Ramos (cell line): ENCODE measurements at regions not wholly inside any gene's neighbourhood (a gene's known extent, or its start where the extent isn't known, plus 50 kb on each side); places are given as distances from the start of the nearest gene placed in this dataset.

Experiments
- in situ Hi-C: fragments of 300-500 bp; cut with MboI; formaldehyde crosslinking; loops from one replicate; pipeline ENCODE4 v1.14.3; 2022; ENCODE audit warnings: low sequenced_read_pairs; ENCODE audit not compliant: unreplicated experiment

DNA sequence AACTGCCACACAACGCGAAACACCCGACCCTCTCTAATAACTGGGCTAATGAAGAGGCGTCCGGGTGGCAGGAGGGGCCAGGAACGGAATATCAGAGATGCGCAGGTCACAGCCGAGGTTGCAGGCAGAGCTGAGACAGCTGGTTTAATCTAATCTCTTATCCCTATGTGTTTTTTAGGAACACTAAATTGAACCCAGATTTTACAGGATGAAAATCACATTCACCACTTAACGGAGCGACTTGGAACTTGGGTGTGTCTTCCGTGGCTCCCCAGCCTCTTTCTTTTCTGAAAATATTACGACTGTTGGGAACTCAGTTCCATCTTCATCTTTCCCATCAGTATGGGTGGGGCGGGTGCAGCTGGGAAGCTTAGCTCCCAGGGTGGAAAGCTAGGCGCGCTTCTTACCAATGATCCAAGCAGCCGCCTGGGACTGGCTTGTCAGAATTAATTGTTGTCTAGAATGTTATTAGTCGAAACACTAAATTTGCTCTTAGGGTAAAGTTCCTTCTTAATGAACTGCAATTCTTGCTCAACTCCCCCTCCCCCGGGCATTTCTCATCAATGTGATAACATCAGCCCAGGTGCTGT is 92.5 kb downstream of the IRX2 start:
- in situ Hi-C loops = no loop called here

DNA sequence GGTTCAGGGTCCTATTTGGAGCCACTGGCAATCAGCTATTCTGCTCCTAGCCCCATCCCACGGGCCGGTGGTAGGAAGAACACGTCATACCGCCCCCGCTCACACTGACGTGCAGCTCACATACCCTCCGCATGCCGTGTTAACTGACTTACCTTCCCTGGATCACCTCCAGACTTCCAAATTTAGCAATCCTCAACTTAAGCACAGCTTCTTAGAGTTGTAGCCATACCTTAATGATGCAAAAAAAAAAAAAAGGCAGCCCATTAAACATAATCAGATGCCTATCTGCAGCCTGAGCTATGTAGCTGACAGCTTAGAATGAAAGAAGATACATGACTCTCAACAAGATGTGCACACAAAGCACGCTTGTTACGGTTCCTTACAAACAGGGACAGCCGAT is 93.0 kb downstream of the IRX2 start:
- in situ Hi-C loops = no loop called here

DNA sequence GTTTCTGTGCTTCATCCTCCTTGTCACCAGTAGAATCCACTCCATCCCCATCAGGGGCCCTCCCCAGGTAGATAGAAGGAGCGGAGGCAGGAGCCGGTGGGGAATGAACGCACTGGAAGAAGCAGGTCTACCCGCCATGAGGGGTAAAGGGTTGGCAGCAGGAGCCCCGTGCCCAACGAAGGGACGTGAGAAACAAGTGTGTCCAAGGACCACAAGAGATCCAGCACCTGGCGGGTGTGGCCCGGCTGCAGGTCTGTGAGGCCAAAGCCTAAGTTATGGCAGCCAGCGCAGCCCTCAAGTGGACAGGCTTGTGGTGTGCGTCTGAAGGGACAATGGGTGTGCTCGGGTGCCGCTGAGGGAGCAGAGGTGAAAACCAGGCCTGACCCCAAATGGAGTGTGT is 94.3 kb downstream of the IRX2 start:
- in situ Hi-C loops = no loop called here

DNA sequence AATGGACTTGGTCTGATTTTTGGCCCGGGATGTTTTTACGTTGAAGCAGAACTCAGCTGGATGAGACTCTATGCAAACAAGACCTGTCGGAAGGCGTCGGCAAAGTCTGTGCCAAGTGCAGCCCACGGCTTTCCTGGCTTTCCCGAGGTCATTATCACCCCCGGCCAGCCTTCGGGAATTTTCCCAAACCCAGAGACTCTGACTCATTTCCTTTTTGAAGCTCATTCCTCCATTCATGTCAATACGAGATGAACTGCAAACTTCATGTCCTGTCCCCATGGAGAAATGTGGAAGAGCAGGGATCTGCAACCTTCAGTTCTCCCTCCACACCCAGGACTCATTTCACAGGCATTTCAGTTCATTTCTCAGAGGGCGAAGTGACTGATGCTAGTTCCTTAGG is 95.3 kb downstream of the IRX2 start:
- in situ Hi-C loops = no loop called here

DNA sequence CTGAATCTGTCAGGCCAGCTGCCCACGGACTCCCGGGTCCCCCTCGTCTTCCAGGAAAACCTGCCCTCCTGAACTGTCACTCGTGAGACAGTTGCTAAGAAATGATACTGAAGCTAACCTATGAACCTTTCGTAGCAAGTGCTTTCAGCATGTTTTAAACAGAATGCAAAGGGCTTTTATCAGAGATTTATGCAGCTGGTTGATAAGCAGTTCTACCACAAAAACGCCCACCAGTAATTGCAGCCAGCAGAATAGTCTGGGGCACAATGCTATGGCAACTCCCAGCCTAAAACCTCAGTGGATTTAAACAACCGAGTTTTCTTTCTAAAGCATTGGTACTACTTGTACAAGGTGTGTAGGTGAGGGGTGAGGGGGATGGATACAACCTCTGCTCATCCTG is 97.5 kb downstream of the IRX2 start:
- in situ Hi-C loops = no loop called here

DNA sequence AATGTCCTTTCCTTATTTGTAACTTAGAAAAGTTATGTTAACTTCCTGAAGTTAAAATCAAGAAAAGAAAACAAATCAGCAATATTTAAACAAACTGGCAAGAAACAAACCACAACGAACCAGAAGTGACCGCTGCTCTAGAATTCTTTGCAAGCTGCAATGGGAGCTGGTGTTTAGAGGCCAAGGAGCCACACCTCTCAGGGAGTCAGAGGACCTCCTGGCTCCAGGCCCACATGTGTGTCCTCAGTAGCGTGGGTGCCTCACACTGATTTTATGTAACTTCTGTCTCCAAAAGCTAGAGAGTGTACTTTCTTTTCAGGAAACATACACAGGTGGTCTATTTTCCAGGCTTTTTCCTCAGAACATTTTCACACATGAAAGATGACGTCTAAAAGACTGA is 100.4 kb downstream of the IRX2 start:
- in situ Hi-C loops = no loop called here

DNA sequence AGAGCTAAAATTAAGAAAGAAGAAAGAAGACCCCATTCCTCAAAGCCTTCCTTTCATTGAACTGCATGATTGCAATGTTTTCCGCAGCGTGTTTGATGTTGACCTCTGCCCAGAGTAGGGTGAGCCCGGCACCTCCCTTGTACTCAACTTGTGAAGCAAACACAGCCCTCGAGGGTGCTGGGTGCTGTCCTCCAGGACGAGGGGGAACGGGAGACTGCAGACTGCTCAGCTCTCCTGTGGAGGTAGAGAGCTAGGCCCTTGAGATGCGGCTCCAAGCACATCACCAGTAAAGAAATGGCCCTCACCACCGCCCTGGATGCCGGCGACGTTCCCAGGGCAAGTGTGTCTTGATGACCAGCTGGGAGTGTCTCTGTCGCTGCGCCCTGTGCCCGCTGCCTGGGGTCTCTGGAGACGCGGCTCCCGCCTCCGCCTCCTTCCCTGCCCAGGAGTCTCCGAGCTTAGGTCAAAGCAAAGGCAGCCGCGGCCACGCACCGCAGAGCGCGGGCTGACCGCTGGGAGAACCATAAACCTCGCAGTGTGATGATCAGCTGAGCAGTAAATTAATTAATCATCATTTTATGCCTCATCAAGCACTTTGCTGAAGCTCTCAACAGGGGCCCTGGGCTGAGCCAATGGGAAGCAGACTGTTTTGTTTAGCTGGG is 108.7 kb downstream of the IRX2 start:
- in situ Hi-C loops = no loop called here

DNA sequence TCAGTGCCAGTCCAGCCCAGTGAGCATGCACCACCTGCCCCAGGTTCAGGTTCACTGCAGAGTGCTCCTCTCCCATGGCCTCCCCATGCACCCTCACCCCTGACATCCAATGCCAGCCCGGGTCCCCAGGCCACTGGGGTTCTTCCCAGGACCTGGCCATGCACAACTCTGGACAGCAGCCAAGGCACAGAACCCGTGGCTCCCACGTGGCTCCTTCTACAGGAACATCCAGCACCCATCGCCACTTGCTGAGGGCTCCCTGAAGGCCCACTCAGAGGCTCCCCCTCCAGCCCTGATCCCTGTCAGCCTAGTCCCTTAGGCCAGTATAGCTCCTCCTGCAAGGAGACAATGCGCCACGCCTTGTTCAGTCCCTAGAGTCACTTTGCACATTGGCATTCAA is 110.8 kb downstream of the IRX2 start:
- in situ Hi-C loops = no loop called here

DNA sequence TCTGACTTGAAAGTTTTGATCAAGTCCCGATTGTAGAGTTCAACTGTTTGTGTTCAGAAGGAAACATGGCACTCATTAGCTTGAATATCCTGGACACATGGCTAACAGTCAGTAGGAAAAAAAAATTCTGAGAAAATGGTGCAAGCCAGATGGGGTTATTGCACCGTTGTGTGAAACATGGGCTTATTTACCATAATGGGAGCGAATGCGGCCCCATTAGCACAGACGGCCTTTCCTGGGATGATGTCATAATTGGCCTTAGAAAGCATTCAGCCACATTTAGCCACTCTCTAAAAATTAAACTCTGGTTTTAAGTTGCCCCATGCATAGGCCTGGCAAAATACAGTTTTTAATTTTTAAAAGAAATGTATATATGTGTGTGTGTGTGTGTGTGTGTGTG is 112.1 kb downstream of the IRX2 start:
- in situ Hi-C loops = no loop called here

DNA sequence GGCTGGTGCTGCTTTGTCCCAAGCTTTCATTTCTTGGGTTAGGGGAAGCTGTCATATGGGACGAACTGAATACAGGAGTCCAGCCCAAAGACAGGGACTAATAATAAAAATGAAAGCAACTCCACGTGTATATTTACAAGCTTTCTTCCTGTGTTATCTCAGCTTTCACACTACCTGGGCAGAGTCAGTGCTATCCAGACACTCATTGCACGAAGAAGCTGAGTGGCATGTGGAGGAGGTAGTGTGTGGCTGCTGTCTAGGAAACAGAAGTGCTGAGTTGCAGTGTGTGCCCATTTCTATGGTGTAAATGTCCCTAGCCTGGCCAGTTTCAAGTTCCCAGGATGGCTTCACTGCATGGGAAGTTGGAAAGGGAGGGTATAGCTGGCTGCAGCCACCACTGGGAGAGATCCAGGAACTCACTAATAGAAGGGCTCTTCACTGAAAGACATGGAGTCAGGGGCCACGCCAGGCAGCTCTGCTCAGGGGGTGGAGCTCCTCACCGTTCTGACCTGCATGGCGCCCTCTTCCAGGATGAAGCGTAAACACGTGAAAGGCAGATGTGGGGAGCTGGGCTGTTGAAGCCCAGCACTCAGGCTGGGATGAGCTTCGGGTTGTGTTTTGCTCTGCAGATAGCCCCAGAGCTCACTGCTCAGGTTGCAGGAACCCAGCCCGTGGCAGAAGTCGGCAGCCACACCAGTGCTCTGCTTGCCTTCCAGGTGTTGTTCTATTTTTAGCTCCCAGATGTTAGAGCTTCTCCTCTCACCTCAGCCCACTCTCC is 116.9 kb downstream of the IRX2 start:
- in situ Hi-C loops = no loop called here

DNA sequence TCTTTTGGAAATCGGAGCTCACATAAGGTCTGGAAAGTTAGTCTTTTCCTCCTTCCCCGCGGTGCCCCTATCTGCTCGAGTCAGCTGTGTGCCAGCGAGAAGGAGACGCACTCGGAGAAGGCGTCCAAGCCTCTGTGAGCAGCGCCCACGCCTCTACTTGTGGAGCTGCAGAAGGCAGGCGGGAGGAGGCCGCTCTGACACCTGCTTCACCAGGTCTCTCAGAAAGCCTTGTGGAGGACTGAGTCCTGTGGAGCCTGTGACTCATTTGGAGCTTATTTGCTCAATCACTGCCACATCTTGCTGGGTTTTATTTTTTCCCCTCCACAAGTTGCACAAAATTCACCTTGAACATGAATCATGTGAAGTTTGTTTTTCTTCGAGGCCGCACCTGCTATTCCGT is 117.5 kb downstream of the IRX2 start:
- in situ Hi-C loops = no loop called here

DNA sequence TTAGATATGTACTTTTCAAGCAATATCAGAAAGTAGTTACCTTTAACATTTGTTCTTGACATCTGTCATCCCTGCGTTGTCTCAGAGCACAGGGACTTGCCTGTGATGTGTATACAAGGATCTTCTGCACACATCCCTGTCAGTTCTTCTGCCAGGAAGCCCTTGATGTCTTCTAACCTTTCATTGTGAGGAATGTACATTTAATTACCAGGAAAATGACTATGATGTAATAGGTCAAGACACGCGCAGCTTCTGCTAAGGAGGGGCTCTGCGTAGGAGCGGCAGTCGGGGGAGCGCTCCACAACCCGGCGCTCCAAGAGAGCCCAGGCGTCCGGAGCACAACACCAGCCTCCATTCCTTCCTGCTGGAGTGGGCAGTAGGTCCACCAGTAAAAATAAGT is 119.7 kb downstream of the IRX2 start:
- in situ Hi-C loops = no loop called here

DNA sequence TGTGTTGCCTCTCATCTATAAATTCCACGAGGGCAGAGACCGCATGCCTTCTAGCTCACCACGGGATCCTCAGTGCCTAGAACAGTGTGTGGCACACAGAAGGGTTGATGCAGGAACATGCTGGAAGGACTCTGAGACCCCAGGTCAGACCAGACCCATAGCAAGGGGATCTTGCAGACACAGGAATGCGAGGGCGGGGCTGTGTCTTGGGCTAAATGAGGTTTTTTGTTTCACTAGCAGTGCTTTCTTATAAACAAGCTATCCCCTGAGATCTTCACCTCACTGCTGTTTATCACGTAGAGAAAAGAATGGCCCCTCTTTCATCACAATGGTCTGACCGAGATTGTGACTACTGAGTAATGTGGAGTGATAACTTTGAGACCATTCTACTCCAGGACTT is 122.4 kb downstream of the IRX2 start:
- in situ Hi-C loops = no loop called here

DNA sequence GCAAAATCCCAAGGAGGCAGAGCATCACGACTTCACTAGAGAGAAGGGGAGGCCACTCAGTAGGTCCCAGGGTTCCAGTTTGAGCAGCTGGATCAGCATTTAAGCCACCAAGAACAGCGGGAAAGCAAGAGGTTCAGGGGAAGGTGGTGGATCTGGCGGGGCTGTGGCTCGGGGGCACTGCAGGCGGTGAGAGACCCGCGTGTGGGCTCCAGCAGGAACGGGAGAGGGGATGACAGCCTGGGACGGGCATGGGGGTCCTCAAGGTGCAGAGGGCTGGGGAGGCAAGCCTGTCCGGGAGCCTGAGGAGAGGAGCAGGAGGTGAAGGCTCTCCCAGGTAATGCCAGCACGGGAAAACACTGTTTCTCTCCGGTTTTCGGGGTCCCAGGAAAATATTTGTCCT is 123.6 kb downstream of the IRX2 start:
- in situ Hi-C loops = no loop called here

DNA sequence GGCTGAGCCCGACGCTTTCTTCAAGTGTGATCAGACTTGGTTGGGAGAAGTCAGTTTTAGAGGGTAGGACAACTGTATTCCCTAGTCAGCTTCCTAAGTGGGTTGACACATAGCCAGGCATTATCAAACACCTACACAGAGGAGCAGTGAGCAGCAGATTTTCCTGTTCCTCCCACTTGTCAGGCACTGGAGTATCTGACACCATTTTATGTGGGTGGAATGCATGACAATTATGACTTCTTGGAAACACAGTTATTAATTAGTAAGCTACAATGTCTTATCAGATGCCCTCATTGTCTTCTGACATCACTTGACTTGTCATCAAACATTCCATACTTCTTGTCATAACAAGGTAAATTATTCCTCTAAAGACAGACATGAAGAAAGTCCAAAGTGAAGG is 124.9 kb downstream of the IRX2 start:
- in situ Hi-C loops = no loop called here

DNA sequence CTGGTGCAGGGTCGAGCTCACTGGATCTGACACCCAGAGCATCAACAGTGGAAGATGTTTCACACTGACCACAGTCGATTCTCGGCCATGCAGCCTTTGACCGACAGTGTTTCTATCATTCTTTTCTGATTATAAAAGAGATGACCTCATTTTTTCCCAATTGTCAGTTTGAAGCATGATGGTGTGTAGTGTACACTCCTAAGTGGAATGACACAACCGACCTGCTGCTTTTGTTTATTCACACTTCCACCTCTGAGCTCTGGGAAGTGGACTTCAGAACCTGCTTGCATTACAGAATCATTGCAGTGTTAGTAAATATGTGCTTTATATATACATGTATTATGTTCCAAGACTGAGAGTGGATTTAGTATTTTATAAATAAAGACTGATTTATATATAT is 128.6 kb downstream of the IRX2 start:
- in situ Hi-C loops = no loop called here

DNA sequence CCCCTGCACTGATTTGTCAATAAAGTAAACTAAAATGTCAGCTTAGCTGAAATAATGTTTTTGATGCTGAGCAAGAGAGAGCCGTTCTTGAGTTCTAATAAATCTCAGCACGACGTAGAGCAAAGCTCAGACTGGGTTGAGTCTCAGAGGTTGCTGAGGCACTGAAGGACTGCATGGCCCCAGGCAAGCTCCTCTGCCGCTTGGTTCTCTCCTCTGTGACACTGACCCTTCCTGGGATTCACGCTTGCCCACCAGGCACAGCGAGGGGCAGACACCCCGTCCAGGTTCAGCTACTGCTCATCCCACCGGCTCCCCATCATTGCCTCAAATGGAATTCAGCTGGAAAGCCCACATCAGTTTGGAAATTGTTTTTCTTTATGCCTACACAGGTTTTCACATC is 129.8 kb downstream of the IRX2 start:
- in situ Hi-C loops = no loop called here

DNA sequence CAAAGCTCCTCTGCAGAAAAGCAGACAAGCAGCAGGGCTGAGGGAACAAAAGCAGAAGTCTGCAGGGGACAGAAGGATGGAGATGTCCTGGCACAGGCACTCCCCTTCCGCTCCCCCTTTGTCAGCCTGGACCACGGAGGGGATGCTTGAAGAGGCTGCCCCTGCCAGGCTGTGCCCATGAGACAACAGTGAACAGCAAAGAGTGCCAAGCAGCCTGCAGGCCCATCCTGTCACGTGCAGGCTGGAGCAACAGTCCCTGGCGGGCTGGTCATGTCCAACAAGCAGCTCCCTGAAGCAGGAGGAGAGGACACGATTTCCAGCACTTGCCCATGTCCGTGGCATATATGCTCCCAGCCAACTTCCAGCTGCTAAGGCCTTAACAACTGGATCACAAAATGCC is 132.3 kb downstream of the IRX2 start:
- in situ Hi-C loops = no loop called here

DNA sequence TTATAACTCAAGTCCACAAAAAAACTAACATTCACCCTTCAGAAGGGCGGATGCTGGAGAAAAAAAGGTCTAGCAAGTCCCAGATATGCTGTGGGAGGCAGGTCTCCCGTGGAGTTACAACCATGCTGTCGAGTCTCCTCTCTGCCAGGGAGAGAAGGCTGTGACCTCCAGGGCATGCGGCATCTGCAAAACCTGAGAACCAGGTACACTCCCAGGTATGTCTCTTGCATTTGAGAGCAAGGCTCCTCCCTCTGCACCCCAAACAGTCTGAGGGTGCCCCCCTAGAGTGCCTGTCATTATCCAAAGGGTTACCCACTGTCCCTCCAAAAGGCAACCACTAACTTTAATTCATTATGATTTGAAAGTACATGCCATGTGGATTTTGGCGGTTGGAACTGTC is 134.0 kb downstream of the IRX2 start:
- in situ Hi-C loops = no loop called here

DNA sequence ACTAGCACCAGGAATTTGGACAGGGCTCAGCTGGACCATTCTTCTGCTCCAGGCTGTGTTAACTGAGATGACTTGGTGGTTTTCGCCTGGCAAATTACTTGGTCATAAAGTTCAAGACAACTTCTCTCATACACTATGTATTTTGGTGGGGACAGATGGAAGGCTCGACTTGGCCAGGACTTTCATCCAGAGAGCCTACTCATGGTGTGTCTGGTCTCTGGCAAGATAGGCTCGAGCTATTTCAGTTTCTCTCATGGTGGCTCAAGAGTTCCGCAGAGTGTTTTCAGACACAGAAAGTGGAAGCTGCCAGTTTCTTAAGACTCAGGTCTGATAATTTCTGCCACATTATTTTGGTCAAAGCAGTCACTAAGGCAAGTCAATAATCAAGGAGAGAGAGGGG is 135.6 kb downstream of the IRX2 start:
- in situ Hi-C loops = no loop called here

DNA sequence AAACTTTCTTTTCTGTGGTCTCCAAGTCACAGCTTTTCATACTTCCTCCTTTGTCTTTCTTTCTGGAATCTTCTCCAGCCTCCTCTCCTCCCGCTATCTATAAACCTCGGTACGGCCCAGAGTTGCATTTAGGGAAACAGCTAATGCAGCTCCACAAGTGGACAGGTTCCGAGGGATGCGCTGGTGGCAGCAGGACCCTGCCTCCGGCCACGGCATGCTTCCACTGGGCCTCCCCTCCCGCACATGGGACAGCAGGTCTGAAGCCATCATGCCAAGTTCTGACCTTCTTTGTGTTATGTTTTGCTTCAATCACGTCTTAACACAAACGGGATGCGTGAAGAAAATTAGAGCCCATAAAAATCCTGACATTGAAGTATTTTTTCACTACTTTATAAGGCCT is 136.9 kb downstream of the IRX2 start:
- in situ Hi-C loops = no loop called here

DNA sequence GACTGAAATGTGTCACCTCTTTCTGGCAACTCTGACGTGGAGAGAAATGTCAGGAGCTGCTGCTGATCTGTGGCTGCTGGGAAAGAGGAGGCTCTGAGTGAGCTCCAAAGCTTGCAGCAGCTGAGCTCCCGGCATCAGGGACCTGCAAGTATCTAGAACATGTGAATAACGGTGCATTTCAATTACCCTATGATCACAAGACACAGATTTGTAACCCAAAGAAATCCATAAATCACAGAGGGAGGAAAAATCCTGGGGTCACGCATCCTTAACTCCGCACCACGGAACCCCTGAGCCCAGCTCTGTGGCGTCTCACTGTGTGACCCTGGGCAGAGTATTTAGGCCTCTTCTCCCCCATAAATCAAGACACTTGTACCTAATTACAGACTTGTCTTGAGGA is 139.8 kb downstream of the IRX2 start:
- in situ Hi-C loops = no loop called here
